ENCODE measurements at regions not wholly inside any gene's neighbourhood (a gene's known extent, or its start where the extent isn't known, plus 50 kb on each side); places are given as distances from the start of the nearest gene placed in this dataset.
"Not testable (repeated sequence)": the region's sequence is repeated elsewhere in the genome, so short reads cannot be mapped to it uniquely, and the experiment has no call there.

DNA sequence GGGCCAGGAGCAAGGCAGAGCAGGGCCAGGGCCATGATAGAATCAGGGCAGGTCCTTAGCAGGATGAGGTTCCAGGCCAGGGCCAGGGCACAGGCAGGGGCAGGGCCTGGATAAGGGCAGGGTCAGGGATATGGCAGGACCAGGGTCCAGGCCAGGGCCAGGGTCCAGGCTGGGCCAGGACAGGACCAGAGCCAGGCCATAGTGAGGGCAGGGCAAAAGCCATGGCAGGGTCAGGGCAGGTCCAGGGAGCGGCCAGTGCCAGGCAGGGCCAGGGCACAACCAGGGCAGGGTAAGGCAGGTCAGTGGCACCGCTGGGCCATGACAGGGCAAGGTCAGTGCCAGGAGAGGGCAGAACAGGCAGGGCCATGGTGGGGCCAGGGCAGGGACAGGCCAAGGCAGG is 152.2 kb downstream of the LIPI start:
- no peak for DNase-seq (ENCODE audit: low spot score)
- FAIRE-seq = peak; percentile 35

DNA sequence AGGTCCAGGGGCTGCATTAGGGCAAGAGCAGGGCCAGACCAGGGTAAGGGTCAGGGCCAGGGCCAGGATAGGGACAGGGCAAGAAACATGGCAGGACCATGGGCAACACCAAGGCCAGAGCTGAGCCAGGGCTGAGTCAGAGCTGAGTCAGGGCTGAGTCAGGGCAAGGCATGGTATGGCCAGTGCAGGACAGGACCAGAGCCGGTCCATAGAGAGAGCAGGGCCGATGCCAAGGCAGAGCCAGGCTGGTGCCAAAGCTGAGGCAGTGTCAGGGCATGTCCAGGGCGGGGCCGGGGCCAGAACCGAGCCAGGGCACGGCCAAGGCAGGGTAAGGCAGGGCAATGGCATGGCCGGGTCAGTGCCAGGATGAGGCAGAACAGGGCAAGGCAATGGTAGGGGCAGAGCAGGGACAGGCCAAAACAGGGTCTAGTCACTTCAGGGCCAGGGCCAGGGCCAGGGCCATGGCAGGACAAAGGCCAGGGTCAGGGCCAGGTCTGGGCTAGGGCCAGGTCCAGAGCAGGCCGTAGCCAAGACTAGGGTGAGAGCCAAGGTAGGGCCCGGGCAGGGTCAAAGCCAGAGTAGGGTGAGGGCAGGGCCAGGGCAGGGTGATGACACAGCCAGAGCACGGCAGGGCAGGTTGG is 152.8 kb downstream of the LIPI start:
- peak; percentile 72 for FAIRE-seq
- not testable (repeated sequence) for DNase-seq (ENCODE audit: low spot score)

DNA sequence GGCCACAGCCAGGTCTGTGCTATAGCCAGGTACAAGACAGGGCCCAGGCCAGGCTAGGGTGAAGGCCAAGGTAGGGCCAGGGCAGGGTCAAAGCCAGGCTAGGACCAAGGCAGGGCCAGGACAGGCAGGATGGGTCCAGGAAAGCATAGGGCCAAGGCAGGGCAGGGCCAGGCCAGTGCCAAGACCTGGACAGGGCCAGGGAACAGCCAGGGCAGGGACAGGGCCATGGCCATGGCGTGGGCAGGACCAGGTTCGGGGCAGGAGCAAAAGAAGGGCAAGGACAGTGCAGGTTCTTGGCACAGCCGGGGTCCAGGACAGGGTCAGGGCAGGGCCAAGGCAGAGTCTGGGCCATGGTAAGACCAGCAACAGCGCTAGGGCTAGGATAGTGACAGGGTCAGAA is 153.4 kb downstream of the LIPI start:
- no peak for FAIRE-seq
- no peak for DNase-seq (ENCODE audit: low spot score)

DNA sequence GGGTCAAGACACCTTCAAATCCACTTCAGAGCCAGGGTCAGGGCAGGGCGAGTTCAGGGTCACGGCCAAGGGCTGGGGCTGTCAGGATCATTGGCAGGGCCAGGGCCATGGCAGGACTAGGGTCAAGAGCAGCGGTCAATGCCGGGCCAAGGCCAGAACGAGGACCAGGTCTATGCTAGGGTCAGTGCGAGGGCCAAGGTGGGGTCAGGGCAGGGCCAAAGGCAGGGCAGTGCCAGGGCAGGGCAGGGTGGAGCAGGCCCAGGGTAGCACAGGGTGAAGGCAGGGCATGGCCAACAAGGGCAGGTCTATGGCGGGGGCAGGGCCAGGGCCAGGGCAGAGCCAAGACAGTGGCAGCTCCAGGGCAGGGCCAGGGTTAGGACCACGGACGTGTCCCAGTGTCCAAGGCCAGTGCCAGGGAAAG is 154.0 kb downstream of the LIPI start:
- DNase-seq (ENCODE audit: low spot score) (no peak), FAIRE-seq (no peak)

DNA sequence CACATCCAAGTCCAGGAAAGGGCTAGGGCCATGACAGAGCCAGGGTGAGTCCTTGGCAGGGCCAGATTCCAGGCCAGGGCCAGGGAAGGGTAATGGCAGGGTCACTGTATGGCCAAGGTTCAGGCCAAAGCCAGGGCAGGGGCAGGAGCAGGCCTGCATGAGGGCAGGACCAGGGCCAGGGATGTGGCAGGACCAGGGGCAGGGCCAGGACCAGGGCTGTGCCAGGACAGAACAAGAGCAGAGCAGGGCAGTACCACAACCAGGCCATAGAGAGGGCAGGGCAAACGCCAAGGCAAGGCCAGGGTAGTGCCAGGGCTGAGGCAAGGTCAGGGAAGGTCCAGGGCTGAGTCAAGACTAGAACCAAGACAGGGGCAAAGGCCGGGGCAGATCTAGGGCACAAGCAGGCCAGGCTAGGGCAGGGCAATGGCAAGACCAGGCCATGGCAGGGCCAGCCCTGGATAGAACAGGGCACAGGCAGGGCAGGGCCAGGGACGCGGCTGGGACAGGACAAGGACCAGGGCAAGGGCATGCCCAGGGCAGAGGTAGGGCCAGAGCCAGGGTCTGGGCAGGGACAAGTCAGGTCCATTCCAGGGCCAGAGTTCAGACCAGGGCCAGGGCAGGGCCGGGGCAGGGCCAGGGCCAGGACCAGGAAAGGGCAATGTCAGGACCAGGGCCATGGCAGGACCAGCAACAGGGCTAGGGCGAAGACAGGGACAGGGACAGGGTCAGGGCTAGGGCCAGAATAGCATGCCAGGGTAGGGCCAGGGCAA is 154.8 kb downstream of the LIPI start:
- not testable (repeated sequence) for DNase-seq (ENCODE audit: low spot score)
- peak; percentile 37 for FAIRE-seq

DNA sequence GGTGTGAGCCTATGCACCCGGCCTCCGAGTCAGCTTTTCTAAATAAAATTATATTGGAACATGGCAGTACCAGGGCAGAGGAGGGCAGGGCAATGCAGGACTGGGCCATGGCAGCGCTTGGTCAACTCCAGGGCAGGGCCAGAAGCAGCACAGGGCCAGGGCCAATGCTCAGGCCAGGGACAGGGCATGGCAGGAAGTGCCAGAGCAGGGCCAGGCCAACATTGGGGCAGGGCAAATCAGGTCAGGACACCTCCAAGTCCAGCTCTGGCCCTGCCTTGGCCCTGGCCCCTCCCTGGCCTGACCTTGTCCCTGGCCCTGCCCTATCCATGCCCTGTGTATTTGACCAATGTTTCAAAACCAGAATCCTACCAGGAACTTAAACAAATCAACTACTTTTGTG is 156.1 kb downstream of the LIPI start:
- DNase-seq (ENCODE audit: low spot score) = no peak
- no peak for FAIRE-seq

DNA sequence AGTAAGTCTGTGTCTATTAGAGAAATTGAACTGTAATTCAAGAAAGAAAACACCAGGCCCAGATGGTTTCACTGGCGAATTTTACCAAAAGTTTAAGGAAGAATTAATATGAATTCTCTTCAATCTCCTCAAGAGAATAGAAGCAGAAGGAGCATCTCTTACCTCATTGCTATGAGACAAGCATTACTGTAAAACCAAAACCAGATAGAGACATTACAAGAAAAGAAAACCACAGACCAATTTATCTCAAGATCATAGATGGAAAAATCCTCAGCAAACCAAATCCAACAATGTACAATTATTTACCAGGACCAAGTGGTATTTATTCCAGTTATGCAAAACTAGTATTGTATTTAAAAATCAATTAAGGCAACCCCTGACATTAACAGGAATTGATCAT is 160.6 kb downstream of the LIPI start:
- no peak for FAIRE-seq
- DNase-seq (ENCODE audit: low spot score) = no peak

DNA sequence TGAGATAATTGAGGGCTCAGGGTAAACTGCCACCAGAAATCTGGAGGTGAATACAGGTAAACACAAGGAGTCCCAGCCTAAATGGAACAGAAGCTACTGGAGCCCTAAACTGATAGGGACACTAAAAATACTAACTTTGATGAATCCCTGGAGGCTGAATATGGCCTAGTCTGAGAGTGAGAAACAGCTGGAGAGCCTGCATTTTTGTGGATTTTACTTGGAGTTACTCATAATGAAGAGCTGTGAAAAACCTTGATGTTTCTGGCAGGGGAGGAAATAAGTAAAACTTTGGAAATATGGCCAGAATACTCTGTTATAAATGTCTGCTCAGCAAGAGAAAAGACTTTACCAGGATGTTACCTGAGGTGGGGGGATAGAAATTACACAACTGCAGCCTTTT is 164.4 kb downstream of the LIPI start:
- FAIRE-seq = no peak
- DNase-seq (ENCODE audit: low spot score) = no peak

DNA sequence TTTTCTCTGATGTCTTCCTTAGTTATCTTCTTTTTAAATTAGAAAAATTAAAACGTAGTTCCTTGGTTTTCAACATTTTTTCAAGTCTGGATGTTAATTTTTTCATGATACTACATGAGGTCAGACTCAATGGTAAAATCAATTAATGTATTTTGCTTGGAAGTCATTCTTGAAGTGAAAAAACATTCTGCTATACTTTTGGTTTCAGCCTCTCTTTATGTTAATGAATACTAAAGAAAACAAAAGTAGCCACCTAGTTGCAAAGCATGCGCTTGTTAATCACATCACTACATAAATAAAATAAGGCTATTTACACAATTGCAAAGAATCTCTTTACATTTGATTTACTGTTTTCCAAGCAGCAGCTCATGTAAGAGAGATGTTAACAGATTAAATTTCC is 170.4 kb downstream of the LIPI start:
- DNase-seq (ENCODE audit: low spot score) (no peak), FAIRE-seq (no peak)

DNA sequence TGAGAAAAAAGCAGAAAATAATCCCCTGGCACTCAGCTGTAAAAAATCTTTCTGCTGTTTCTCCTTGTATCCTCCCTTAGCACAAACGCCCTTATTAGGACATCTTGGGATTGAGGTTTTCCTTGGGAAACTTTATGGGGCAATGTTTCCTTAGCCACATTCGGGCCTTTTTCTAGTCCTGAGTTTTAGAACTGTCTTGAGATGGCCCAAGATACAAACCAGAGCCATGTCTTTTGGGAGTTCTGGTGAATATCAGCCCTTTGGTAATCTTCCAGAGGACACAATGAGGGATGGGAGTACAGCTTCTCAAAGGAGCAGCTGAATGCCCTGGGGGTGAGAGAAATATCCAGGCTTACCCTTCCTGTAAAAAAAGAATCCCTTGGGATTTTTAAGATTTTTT is 182.1 kb downstream of the LIPI start:
- DNase-seq (ENCODE audit: low spot score); FAIRE-seq: not testable (repeated sequence)

DNA sequence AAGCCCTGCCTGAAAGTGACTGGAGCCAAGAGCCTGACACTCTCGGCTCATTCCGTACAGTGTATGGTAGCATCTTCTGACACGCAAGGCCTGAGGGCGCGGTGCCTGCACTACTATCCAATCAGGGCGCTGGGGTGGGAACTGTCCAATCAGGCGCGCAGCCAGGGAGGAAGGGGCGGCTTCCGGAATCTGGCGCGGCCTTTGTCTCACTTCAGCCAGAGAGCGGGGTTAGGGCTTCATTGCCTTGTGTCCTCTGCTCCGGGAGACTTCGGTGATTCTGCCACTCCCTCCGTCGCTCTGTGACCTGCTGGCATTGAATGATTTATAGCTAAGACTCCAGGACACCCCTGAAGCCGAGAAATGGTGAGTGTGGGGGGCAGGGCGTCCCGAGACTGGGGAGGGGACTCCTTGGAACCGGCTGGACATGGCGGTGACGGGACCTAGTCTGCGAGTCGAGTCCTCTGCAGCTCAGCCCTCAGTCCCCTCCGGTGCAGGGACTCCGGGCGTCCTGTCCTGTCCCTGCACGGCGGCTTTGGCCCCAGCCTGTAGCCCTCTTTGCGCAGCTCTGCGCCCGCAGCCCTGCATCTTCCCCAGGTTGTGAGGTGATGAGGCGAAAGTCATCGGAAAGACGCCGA is 183.4 kb downstream of the LIPI start:
- peak; percentile 97 for FAIRE-seq
- peak; percentile 77 for DNase-seq (ENCODE audit: low spot score)

DNA sequence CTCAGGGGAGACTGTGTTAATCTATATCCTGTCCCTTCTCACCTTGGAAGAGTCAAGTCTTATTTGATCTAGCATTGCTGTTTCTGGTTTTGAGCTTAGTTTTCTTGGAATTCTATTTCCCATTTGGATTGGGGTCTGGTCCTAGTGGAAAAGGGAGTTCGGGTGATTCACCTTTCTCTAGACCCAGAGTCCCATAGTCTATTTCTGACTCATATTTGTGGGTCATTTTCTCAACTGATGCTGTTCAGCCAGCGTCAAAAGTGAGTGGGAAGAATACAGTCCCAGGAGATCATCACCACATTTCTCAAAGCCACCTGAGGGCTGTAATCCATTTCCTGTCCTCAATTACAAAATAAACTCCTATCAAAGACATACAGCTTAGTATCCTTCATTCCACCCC is 190.6 kb downstream of the LIPI start:
- not testable (repeated sequence) for DNase-seq (ENCODE audit: low spot score); FAIRE-seq

DNA sequence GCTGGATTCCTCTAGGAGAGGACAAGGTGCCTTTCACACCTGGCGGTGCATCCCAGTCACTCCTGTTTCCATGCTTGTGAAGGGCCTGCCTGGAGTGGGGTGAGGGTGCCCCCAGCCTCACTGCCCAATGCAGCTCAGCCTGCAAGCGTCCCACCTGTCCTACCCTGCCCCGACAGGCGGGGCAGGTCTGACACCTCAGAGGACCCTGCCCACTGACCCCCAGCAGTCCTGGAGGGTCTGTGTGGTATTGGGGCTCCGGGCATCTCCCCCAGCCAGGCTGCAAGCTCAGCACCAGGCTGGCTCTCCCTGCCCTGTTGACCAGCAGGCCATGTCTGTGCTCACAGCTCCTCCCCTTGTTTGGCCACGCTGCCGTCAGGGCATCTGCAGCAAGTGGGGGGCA is 194.9 kb downstream of the LIPI start:
- peak; percentile 42 for FAIRE-seq

DNA sequence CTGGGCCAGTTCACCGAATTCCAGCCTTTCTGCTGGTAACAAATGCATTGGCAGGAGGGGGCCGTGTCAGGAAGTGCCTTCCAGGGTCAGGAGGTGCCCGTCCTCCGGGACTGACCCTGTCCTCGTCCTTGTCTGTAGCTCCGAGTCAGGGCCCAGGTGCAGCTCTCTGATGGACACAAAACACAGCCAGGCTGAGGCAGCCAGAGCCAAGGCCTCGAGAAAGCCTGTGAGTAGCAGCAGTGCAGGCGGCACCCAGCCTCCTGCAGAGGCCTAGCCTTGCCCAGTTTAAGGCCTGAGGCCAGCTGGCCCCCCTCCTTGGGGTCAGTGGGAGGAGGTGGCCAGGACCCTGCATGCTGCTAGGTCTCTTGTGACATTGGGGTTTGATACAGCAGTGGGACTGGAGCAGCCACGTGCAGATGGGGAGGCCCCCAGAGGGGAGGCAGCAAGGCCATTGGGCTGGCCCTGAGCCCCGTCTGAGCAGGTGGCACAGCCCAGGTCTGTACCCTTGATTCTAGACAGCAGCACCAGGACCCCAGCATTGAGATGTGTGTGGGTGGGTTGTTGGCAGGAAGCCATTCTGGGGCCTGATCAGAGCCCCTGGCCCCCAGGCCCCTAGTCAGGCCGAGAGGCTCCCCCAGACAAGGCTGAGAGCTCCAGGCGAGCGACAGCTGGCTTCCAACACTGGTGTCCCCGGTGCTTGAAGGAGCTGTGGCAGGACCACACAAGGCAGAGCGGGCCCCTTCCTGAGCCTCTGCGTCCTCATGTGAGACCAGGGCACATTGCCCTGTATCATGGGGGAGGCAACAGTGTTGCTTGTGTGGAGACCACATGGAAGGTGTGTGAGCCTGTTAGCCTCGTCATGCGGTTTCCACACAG is 196.9 kb downstream of the LIPI start:
- DNase-seq (ENCODE audit: low spot score) = not testable (repeated sequence)
- peak; percentile 66 for FAIRE-seq

More for the DNA sequence above, 194.9 kb downstream of the LIPI start:
- DNase-seq (ENCODE audit: low spot score) = not testable (repeated sequence)

DNA sequence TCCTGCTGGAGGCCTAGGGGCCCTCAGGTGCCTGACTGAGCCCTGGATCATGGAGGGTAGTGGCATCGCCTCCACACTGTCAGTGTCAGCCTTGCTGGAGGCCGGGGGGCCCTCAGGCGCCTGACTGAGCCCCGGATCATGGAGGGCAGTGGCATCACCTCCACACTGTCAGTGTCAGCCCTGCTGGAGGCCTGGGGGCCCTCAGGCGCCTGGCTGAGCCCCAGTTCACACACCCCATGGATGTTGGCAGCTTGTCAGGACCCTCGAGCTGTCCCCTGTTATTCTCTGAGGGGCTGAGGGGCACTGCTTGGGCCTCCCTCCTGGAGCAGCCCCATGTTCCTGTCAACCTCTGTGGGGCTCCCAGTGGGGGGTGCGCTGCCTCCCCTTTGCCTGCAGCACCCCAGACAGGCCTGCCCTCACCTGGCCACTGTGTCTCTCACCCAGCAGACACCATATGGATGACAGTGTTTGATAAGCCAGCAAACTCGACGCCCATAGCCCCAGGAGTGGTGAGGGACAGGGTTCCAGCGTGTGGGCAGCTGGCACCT is 197.6 kb downstream of the LIPI start:
- FAIRE-seq (no peak), DNase-seq (ENCODE audit: low spot score) (no peak)

DNA sequence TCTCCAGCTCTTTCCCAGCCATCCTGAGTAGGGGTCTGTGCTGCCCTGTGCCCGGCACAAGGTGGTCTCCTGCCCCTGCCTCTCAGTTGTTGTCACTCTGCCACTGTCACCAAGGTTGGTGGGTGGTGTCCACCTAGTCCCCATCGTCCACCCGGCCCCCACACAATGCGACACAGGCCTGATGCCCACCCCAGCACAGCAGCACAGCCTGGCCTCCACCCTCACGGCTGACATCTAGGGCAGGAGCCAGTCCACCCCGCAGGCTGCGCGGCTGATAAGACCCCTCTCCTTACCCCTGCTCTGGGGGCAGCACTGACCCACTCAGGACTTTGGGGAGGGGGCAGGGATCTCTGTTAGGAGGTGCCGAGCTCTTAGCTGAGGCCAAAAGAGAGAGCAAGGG is 198.3 kb downstream of the LIPI start:
- no peak for FAIRE-seq
- no peak for DNase-seq (ENCODE audit: low spot score)

DNA sequence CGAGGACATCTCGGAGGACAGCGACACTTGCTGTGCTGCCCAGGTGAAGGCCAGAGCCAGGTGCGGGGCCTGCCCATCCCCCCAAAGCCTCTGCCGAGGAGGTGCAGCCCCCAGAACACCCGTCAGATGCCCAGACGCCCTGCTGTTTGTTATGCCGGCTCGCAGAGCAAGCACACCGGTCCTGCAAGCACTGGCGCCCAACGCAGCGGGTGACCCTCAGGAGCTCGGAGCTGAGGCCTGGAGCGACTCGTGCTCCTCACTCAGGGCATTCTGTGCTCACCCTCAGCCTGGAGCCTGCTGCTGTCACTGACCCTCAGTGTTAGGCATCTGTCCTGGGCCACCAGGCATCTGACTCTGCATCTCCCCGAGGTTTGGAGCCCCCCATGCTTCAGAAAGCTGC is 199.0 kb downstream of the LIPI start:
- DNase-seq (ENCODE audit: low spot score); FAIRE-seq: not testable (repeated sequence)

DNA sequence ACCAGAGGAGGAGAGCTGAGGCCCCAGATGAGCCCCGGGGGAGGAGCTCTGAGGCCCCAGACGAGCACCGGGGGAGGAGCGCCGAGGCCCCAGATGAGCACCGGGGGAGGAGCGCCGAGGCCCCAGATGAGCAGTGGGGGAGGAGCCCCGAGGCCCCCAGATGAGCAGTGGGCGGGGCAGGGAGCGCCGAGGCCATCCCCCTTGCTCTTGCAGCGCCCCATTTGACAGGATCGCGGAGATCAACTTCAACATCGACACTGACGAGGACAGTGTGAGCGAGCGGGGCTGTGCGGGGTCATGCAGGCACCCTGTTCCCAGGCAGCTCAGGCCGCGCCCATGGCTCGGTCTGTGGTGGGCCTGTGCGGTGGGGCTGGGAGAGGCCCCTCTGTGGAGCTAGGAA is 199.6 kb downstream of the LIPI start:
- FAIRE-seq; DNase-seq (ENCODE audit: low spot score): not testable (repeated sequence)

DNA sequence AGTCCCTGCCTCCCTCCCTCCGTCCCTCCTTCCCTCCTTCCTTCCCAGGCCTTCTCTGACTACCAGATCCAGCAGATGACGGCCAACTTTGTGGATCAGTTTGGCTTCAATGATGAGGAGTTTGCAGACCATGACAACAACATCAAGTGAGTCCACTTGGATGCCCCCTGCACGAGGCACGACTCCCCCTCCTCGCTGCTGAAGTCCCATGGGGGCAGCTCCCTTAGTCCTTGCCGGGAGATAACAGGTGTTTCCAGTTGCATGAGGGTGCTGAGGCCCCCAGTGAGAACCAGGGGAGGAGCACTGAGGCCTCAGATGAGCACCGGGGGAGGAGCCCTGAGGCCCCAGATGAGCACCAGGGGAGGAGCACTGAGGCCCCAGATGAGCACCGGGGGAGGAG is 200.0 kb downstream of the LIPI start:
- no peak for DNase-seq (ENCODE audit: low spot score)
- no peak for FAIRE-seq

DNA sequence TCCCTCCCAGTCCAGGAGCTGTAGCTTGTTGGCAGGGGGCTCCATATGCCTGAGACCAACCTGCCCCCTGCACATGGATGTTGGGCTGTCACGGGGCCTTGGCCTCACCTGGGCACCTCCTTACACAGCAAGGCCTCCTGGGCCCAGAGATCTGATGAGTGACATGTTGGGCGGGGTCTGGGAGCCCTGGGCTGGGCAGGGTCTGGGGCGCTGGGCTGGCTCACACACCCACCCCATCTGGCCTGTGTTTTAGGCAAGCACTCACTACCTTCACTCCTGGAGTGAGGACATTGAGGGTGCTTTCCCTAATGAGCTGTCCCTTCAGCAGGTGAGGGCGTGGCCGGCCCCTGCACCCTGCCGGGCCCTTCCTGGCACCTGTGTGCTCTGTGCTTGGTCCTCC is 200.8 kb downstream of the LIPI start:
- FAIRE-seq = peak; percentile 17
- not testable (repeated sequence) for DNase-seq (ENCODE audit: low spot score)

Measured in urothelium cell line (cell line).